ENCODE measurements at regions not wholly inside any gene's neighbourhood (a gene's known extent, or its start where the extent isn't known, plus 50 kb on each side); places are given as distances from the start of the nearest gene placed in this dataset.

- TF ChIP-seq CTCF (IDR thresholded peaks at IDR 0.05) (no peak), EZH2 (IDR thresholded peaks at IDR 0.05) (no peak)
These were observed 413.5 kb downstream of the CNTN3 start for GRCh38 chr3:74200952-74201351.

Data from neural progenitor cell (in vitro differentiated cells).